ENCODE measurements at regions not wholly inside any gene's neighbourhood (a gene's known extent, or its start where the extent isn't known, plus 50 kb on each side); places are given as distances from the start of the nearest gene placed in this dataset.

GRCh38 chr4:84381759-84382158 lies 117.3 kb downstream of the NKX6-1 start:
- TF ChIP-seq EZH2 (IDR thresholded peaks at IDR 0.05) (no peak), POLR2AphosphoS5 (IDR thresholded peaks at IDR 0.05; ENCODE audit: borderline replicate concordance, low read depth, low read length) (no peak)
